ENCODE measurements at regions not wholly inside any gene's neighbourhood (a gene's known extent, or its start where the extent isn't known, plus 50 kb on each side); places are given as distances from the start of the nearest gene placed in this dataset.

DNA sequence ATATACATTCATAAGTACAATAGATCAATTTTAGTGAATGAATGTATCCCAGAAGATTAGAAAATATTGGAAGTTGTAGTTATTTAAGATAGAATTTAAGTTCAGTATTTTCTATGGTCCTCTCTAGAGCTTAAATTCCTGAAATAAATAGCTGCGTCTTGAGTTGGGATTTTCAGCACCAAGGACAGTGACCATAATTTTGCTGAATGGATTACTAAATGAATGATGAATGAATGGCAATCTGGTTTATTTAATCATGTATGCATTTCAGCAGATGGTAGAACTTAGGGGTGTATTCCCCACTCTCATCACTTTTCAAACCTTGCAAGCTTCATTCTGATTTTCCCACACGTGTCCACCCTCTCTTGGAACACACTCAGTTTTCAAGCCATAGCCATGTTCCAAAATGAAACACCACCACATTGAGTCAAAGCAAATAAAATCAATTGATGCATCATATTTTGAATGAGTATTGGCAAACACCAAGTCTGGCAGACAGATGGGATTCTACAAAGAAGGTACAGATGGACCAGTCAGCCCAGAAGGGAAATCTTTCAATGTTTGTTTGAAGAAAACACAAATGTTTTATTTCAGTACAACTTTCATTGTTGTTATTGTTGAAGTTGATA is 362.2 kb upstream of the NXPH2 start:
- peak; percentile 49 for DNase-seq

- DNase-seq, result no peak
Measured at GRCh38 chr2:139124271-139124670, 344.1 kb upstream of the NXPH2 start.

GRCh38 chr2:139123795-139124194 is 343.6 kb upstream of the NXPH2 start:
- no peak for DNase-seq

GRCh38 chr2:139122711-139123158 is 342.5 kb upstream of the NXPH2 start:
- DNase-seq, result peak; percentile 93

GRCh38 chr2:139099721-139100120 is 319.5 kb upstream of the NXPH2 start:
- DNase-seq, result peak; percentile 82

DNA sequence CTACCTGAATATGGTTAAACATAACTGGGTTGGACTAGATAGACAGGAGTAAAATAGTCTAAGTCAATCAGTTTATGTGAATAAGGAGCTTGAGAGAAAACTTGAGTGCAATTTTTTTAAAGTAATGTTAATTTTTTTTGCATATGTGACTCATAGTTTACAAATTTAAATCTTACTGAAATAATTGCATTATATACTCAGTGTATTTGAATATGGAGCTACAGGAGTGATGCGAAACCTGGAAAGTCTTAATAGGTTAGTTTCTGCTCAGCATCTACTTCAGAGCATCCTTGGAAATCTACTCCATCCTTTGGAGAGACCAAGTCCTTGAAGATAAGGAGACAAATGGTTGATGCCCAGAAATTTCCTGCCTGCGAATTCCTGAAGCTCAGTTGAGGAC is 318.8 kb upstream of the NXPH2 start:
- DNase-seq, result no peak

DNA sequence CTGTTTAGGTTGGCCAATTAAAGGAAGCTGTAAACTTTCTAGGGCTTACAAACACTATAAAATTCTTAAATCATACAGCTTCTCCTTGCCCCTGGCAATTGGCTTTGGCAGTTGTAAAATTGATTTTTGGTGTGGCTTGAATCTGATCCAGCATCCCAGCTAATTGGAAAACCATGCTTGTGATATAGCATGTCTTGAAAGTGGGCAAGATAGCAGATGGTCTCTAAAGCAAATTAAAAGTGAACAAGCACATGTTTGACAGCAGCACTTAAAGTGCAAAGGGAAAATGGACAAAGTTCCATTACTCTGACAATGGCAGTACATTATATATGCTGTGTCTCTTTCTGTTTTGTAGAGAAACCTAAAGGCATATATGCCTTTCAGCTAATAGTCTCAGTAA is 302.9 kb upstream of the NXPH2 start:
- DNase-seq, result no peak

- DNase-seq, result no peak
Measured at GRCh38 chr2:139080244-139080643, 300.1 kb upstream of the NXPH2 start.

DNA sequence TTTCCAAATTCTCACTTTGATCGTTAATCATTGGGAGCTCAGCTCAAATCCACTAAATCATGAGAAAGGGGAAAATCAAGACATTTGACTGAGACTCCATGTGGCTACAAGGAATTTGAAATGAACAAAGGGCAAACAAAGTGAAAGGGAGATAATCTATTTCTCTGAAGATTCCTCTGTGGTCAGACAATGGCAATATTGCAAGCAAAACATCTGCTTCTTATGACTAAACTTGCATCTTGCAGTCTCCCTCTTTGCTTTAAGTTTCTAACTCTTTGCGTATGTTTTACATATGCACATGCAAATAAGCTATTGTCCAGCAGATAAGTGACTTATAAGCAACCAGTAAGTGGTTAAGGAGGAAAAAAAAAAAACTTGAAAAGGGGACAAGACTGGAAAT is 299.1 kb upstream of the NXPH2 start:
- peak; percentile 34 for DNase-seq

DNA sequence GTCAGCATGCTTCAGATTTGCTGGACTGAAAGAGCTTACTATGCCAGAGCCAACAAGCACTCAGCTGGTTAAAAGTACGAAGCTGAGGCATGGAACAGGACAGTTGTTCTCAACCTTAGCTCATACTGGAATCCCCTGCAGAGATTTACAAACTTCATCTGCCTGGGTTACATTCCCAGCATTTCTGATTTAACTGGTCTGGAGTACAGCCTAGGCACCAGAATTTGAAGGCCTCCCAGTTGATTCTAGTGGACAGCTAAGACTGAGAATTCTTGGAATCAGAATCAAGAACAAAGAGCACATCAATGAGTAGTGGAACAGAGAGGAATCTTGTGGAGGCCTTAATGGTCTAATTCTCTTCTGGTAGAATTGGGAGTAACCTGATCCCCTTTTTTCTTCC is 298.2 kb upstream of the NXPH2 start:
- no peak for DNase-seq

DNA sequence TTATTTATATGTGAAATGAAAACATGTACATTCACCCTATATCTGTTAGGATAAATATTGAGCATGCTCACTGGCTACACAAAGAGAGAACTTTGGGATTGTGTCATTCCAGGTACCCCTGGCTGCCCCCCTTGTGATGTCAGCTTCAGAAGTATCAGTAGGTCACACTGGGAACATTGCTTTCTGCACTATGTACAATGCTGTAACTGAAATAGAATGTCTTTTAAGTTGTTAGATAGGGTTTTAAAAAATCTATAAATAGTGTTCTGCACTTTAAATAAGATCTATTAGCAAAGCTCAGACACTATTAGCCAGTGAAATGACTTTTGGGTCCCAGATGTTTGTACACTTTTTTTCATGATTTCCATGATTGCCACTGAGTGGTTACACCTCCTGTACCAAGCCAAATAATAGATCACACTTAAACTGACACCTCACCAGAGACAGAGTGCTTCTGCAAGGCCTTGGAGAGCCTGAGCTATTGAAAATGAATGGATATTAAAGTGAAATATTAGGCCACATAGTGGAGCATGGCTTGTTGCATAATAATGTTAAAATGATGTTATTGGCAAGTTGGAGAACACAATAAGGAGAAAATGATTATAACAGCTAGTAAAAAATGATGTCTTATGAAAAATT is 297.0 kb upstream of the NXPH2 start:
- DNase-seq, result no peak

DNA sequence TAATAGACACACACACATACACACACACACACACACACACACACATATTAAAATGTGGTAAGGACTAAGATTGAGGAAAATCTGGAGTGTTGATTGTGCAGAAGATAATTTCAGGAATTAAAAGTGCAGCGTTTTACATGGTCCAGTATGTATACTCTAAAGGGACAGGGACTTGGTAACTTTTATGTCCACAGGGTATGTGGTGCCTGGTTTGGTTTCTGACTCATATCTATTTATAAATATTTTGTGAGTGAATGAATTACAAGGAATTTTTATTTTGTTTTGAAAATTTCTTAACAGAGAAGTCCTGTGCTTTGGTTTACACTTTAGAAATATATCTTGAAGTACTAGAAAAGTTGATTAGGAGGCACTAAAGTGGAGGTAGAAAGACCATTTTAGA is 287.7 kb upstream of the NXPH2 start:
- DNase-seq, result peak; percentile 5

DNA sequence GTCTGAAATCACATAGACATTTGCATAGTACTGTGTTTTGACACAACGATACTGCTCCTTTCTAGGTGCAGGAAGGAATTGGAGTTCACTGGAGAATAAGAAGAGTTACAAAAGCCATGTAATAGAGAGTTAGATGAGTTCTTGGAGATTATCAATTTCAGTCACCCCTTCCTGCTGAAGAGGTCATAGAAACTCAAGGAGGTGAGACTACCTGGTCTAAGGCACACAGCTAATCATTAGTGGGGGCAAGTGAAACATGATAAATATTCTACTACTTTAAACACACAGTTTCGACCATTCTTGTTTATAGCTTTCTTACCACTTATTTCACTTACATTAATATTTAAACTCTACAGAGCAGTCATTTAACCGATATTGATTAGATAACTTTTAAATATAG is 286.9 kb upstream of the NXPH2 start:
- no peak for DNase-seq

DNA sequence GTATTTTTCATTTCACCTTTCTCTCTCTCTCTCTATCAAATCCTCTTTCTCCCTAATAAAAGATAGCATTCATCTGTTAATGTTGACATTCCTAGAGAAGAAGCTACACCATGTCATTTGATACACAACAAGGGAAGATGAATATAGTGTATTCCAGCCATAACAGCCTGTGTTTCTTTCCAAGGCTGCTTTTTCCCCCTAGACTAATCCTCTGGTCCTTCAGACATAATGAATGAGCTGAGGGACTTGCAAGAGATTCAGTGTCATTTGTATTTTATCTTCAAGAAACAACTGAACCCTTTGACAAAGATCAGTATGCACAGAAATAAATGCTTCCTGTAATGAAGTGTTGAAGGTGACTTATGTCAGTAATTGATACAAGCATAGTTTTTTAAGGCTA is 284.0 kb upstream of the NXPH2 start:
- DNase-seq, result no peak

DNA sequence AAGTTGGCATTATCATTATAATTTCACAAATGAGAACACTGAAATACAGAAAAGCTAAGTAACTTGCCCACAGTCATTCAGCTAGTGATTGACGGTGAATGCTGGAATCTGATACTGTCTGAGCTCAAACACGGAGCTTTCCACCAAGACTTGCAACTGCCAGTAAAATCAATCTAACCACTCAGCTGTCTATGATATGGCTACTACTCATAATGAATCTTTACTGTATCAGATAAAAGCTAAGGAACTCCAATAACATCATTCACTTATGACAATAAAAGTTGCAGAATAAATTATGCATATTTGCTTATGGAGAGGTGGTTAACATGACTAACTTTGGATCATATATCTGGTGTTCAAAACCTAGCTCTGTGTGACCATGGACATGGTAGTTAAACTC is 279.4 kb upstream of the NXPH2 start:
- no peak for DNase-seq

DNA sequence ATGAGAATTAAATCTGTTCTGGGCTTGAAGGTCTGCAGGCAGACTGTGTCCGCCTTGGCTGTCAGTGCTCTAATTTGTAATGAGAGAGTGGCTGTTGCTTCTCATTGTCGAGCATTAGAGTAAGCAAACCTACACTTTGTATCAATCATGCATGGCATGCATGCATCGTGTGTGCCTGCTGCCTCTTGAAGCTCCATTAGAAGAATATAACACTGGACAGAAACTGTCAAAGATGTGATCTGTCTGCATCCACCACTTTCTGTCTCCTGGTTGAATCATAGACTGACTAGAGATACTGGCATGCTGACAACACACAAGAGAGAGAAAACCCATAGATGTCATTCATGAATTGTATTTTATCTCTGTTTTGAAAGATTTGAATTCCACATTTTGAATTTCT is 275.0 kb upstream of the NXPH2 start:
- DNase-seq, result no peak

DNA sequence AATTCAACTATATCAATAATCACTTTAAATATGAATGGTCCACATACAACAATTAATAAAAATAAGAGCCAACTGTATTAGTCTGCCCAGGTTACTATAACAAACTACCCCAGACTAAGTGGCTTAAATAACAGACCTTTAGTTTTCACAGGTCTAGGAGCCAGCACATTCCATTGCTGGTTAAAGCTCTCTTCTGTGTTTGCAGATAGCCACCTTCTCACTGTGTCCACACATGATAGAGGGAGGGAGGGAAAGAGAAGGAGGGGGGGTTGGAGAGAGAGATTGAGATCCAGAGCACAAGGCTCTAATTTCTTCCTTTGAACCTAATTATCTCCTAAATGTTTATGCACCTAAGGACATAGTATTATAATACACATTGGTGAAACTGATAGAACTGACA is 267.8 kb upstream of the NXPH2 start:
- DNase-seq, result no peak

DNA sequence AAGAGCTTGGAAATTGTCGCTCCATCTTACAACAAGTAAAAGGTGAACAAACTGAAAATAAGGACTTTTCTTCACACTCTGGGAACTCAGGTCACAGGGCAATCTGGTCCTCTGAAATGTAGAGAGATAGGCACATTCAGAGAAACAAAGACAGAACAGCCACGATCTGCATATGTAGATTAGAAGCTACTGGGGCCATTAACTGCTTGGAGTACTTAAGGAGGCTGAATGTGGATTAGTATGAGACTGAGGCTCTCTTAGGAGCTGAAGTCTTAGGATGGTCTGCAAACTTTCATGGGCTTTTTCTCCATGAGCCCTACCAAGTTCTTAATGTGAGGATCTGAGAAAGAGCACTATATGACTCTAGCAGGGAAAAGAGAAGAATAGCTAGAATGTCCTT is 265.3 kb upstream of the NXPH2 start:
- no peak for DNase-seq

DNA sequence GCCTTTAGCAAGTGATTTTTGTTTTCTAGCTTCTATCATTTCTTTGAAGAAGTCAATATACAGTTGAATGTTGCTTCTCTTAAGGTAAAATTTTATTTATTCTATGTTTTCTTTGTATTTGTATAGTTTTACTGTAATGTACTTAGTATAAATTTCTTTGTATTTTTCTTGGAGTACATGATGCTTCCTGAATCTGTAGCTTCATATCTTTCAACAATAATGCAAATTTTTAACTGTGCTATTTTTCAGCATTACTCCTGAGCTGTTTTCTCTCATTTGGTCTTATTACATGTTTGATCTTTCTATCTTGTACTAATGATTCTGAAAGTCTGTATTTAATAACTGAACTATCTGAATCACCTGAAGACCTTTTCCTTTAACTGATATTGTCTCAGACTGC is 253.9 kb upstream of the NXPH2 start:
- no peak for DNase-seq

GRCh38 chr2:139033300-139033699 is 253.1 kb upstream of the NXPH2 start:
- DNase-seq, result peak; percentile 81

DNA sequence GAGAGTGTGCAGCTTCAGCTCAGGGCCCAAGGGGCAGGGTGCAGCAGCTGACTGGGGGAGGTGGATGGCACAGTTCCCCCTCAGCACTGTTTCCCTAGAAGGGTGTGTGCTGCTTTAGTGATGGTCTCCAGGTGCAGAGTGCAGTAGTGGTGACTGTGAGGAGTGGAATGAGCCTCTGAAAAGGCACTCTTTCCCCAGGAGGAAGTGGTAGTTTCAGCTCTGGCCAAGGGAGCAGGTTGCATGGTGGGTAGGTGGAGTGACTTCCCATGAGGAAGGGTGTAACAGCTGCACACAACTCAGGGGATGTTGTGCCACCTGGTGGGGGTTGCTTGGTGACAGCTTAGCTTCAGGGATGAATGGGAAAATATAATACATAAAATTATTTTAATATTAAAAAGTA is 251.5 kb upstream of the NXPH2 start:
- peak; percentile 23 for DNase-seq

DNA sequence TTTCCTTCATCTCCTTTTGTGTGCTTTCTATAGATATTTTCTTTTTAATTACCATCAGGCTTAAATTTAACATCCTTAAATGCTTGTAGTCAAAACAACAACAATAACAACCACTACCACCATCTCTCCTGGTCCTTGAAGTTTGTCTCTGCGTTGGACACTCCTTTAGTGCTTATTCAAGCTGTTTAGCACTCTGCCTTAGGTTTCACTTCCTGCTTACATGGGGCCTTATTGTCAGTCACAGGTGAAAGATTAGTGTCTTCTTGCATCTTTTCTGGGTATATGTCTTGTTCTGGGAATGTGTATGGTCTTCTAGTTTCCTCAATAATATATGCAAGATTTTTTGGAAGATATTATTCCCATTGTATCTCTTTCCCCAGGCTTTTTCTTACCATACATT is 240.1 kb upstream of the NXPH2 start:
- no peak for DNase-seq

GRCh38 chr2:139018252-139018651 is 238.1 kb upstream of the NXPH2 start:
- no peak for DNase-seq

DNA sequence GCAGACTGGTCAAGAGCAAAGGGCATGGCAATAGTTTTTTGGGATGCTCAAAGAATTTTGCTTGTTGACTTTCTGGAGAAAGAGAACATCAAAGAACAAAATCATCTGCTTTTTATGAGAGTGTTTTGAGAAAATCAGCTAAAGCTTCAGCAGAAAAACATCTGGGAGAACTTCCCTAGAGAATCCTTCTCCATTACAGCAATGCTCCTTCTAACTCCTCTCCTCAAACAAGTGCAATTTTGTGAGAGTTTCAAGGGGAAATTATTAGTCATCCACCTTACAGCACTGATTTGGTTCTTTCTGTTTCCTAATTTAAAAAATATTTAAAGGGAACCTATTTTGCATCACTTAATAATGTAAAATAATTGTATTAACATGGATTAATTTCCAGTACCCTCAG is 226.9 kb upstream of the NXPH2 start:
- no peak for DNase-seq
